Lower leg skin (tissue), 4 donors: ENCODE measurements at regions not wholly inside any gene's neighbourhood (a gene's known extent, or its start where the extent isn't known, plus 50 kb on each side); places are given as distances from the start of the nearest gene placed in this dataset.
"Not testable (repeated sequence)": the region's sequence is repeated elsewhere in the genome, so short reads cannot be mapped to it uniquely, and the experiment has no call there.

ENCODE experiments used
- DNase-seq, 2 donors: peaks; one replicate each; pipeline ENCODE4 v3.0.0-alpha.2; 2019; ENCODE audit warnings: low spot score in 2 of 2
- H3K4me3 ChIP-seq: fragments of 200-600 bp; sonication (generic); 2 replicates; pipeline ENCODE4 v1.5.1; 2017; ENCODE audit warnings: mild to moderate bottlenecking, low read depth; ENCODE audit not compliant: poor library complexity, severe bottlenecking
- POLR2A ChIP-seq, 2 donors: fragments of 450-650 bp; IDR thresholded peaks; one replicate each; pipeline ENCODE4 v1.6.1; 2016 to 2017; ENCODE audit warnings: antibody characterized with exemption in 2 of 2, mild to moderate bottlenecking in 1 of 2, moderate library complexity in 1 of 2
- WGBS, 2 donors: methylation state at CpG; one replicate each; pipeline ENCODE4 v1.1.5; 2018; 5-methylcytosine and 5-hydroxymethylcytosine counted together
- intact Hi-C: fragments of 100-400 bp; cut with DNase I; formaldehyde crosslinking; loops from one replicate; pipeline ENCODE4 v1.15.0; 2023; ENCODE audit warnings: low total_unique reads
- TF ChIP-seq, protein P1 (sequence below), 3 donors: fragments of 450-650 bp; IDR thresholded peaks; one replicate each; pipeline ENCODE4 v1.5.1; 2016; ENCODE audit warnings: antibody characterized with exemption in 3 of 3, mild to moderate bottlenecking in 3 of 3, moderate library complexity in 2 of 3

DNA sequence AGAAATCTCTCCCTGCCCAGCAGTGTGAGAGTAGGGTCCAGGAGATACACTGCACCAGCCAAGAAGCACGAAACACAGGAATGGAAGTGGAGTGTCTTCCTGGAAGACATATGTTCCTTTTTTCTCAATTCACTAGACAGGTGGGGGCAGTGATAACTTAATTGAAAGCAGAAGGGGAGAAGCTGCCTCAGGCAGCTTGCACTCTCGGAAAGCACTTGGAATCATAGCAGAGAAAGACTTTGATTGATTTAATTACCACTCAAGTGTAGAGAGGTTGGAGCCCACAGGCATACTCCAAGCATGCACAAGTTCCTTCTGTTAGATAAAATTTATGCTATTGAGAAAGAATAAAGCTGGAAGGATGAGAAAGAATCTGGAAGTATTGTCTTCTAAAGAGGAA, 249.4 kb downstream of the SLITRK6 start:
- WGBS, 2 donors = 76 to 82% methylated on average over 2 of the region's 2 CpGs
- H3K4me3 ChIP-seq = no peak overlapping the region
- TF ChIP-seq, protein P1, sequence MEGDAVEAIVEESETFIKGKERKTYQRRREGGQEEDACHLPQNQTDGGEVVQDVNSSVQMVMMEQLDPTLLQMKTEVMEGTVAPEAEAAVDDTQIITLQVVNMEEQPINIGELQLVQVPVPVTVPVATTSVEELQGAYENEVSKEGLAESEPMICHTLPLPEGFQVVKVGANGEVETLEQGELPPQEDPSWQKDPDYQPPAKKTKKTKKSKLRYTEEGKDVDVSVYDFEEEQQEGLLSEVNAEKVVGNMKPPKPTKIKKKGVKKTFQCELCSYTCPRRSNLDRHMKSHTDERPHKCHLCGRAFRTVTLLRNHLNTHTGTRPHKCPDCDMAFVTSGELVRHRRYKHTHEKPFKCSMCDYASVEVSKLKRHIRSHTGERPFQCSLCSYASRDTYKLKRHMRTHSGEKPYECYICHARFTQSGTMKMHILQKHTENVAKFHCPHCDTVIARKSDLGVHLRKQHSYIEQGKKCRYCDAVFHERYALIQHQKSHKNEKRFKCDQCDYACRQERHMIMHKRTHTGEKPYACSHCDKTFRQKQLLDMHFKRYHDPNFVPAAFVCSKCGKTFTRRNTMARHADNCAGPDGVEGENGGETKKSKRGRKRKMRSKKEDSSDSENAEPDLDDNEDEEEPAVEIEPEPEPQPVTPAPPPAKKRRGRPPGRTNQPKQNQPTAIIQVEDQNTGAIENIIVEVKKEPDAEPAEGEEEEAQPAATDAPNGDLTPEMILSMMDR (IDR thresholded peaks at IDR 0.05) = no peak
- TF ChIP-seq POLR2A (IDR thresholded peaks at IDR 0.05) = no peak
- intact Hi-C loops = no loop called here
- no peak for DNase-seq

DNA sequence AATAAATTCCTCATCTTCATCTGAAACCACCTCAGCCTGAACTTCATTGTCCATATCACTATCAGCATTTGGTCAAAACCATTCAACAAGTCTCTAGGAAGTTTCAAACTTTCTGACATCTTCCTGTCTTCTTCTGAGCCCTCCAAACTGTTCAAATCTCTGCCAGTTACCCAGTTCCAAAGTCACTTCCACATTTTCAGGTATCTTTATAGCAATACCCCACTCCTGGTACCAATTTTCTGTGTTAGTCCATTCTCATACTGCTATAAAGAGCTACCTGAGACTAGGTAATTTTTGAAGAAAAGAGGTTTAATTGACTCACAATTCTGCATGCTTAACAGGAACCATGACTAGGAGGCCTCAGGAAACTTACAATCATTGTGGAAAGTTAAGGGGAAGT, 250.4 kb downstream of the SLITRK6 start:
- H3K4me3 ChIP-seq, intact Hi-C loops: not testable (repeated sequence)

DNA sequence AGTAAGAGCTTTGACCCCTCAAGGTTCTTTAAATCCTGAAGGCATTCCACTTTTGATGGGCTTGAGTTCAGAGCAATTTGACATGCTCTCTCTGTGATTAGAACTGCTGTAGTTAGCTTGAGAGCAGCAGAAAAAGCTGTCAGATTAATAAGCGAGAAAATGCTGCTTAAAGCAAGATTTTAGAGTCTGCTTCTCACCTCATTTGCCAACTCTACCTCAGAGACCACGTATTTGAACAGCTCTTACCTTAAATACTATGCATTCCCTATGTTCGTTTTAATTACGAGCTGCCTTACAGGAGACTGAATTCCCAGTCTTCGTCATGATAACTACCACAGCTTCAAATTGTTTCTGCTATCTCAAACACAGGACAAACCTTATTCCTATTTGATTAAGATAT, 253.4 kb downstream of the SLITRK6 start:
- intact Hi-C loops = no loop called here
- WGBS, 2 donors = 81 to 87% methylated on average over 5 of the region's 5 CpGs
- no peak for DNase-seq
- H3K4me3 ChIP-seq = no peak overlapping the region
- TF ChIP-seq POLR2A (IDR thresholded peaks at IDR 0.05) = no peak
- TF ChIP-seq, protein P1 (IDR thresholded peaks at IDR 0.05) = no peak

More for the DNA sequence above, 250.4 kb downstream of the SLITRK6 start:
- not testable (repeated sequence) for DNase-seq

DNA sequence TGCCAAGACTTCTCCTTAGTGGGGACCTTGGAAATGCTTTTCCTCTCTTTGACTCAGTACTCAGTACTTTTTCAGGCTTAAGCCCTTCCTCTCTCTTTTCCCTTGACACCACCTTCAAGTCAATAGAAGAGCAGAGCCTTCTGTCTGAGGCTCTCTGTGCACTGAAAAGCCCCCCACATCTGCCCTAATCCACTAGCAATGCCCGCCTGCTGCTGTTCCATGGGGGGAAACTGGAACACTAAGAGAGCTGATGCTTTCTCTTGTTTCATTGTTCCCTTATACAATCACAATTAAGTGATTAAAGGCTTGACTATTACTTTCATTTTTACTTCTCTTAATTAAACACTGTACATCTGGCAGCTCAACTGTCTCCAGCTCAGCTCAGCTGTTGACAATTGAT, 254.5 kb downstream of the SLITRK6 start:
- TF ChIP-seq POLR2A (IDR thresholded peaks at IDR 0.05) = no peak
- TF ChIP-seq, protein P1 (IDR thresholded peaks at IDR 0.05) = no peak
- H3K4me3 ChIP-seq = no peak overlapping the region
- intact Hi-C loops = no loop called here
- WGBS, 2 donors = 90 to 100% methylated on average over 1 of the region's 1 CpG
- no peak for DNase-seq

DNA sequence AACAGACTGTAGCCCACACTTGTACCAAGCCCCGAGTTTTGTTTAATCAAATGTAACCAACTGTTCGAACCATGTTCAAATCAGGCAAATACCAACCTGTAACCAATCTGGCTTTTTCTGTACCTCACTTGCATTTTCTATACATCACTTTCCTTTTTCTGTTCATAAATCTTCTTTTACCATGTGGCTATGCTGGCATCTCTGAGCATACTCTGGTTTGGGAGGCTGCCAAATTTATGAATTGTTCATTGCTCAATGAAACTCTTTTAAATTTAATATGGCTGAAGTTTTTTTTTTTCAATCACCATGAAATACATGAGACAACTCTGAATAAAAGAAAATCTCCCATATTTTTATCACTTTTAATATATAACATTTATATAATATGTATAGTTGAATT, 256.1 kb downstream of the SLITRK6 start:
- intact Hi-C loops = no loop called here
- no peak for DNase-seq
- H3K4me3 ChIP-seq = no peak overlapping the region
- no peak for TF ChIP-seq POLR2A (IDR thresholded peaks at IDR 0.05)
- TF ChIP-seq, protein P1 (IDR thresholded peaks at IDR 0.05) = no peak
- 65 to 68% methylated on average over 2 of the region's 2 CpGs for WGBS, 2 donors

DNA sequence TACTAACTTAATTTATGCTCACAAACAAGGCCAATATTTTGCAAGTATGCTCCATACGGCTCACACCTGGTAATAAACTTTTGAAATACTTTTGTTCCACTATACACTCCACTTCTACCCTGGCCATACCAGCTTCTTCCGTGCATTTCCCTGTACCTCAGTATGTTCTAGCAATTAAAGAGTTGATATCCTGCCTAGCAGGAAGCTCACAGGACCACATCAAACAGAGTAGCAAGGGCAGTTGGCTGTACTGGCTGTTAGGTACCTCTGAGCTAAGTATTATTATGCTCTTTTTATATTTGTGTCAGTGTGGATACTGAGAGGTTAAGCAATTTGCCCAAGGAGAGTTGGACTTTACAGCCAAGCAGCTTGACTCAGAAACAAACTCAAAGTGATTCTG, 257.7 kb downstream of the SLITRK6 start:
- TF ChIP-seq, protein P1 (IDR thresholded peaks at IDR 0.05) = no peak
- H3K4me3 ChIP-seq = no peak overlapping the region
- DNase-seq = no peak
- 54 to 66% methylated on average over 2 of the region's 2 CpGs for WGBS, 2 donors
- intact Hi-C loops = no loop called here
